HK-2 (cell line): ENCODE measurements at regions not wholly inside any gene's neighbourhood (a gene's known extent, or its start where the extent isn't known, plus 50 kb on each side); places are given as distances from the start of the nearest gene placed in this dataset.
"Not testable (repeated sequence)": the region's sequence is repeated elsewhere in the genome, so short reads cannot be mapped to it uniquely, and the experiment has no call there.

ENCODE experiments used
- DNase-seq: peaks from one replicate; pipeline ENCODE4 v3.0.0-alpha.2; 2018; ENCODE audit not compliant: unreplicated experiment

DNA sequence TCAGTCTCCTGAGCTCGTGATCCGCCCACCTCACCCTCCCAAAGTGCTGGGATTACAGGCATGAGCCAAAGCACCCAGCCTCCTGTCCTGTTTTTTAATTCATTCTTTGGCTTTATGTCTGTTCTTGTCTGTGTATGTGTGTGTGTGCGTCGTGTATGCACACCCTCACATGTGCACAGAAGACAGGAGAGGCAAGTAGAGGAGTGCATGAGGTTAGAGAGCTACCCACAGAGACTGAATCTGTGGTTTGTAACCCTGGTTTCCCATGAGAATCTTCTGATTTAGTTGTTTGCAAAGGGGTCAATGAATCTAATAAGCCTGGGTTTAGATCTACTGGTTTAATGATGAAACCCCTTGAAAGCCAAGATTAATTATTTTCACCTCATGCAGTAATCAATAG, 1090.0 kb downstream of the EPHA3 start:
- DNase-seq: not testable (repeated sequence)

- DNase-seq: not testable (repeated sequence)
These were observed 1095.5 kb downstream of the EPHA3 start for GRCh38 chr3:90202931-90203330.

- not testable (repeated sequence) for DNase-seq
These were observed 1099.1 kb downstream of the EPHA3 start for GRCh38 chr3:90206482-90206881.

GRCh38 chr3:90207353-90208097, 1100.1 kb downstream of the EPHA3 start:
- not testable (repeated sequence) for DNase-seq

GRCh38 chr3:90221900-90222299, 1114.5 kb downstream of the EPHA3 start:
- no peak for DNase-seq

GRCh38 chr3:90241481-90241880, 1134.1 kb downstream of the EPHA3 start:
- DNase-seq: no peak

- DNase-seq: no peak
These were observed 1145.7 kb downstream of the EPHA3 start for GRCh38 chr3:90253131-90253530.

GRCh38 chr3:90261481-90262433, 1154.3 kb downstream of the EPHA3 start:
- no peak for DNase-seq
